WTC11 (cell line): ENCODE measurements at regions not wholly inside any gene's neighbourhood (a gene's known extent, or its start where the extent isn't known, plus 50 kb on each side); places are given as distances from the start of the nearest gene placed in this dataset.

Source experiments
- JUN ChIP-seq: sonication (generic); formaldehyde crosslinking; IDR thresholded peaks from 2 replicates; pipeline ENCODE4 v1.8.0; 2023; ENCODE audit warnings: mild to moderate bottlenecking, missing genetic modification reagents
- NFATC4 ChIP-seq: fragments of 250-450 bp; sonication (Bioruptor Pico); IDR thresholded peaks from 2 replicates; pipeline ENCODE4 v1.9.0; 2021; ENCODE audit warnings: mild to moderate bottlenecking
- NFE2L1 ChIP-seq: sonication (generic); formaldehyde crosslinking; IDR thresholded peaks from 2 replicates; pipeline ENCODE4 v1.8.1; 2023; ENCODE audit warnings: missing genetic modification reagents
- SP1 ChIP-seq: sonication (generic); formaldehyde crosslinking; conservative IDR thresholded peaks from 2 replicates; pipeline ENCODE4 v1.8.1; 2022; ENCODE audit warnings: missing genetic modification reagents
- TF ChIP-seq, protein P1 (sequence below): sonication (generic); formaldehyde crosslinking; IDR thresholded peaks from 2 replicates; pipeline ENCODE4 v1.8.1; 2022; ENCODE audit warnings: missing genetic modification reagents, borderline replicate concordance
- TF ChIP-seq, protein P2 (sequence below): sonication (generic); formaldehyde crosslinking; IDR thresholded peaks from 2 replicates; pipeline ENCODE4 v1.8.1; 2023; ENCODE audit warnings: mild to moderate bottlenecking, missing genetic modification reagents, moderate library complexity
- TF ChIP-seq, protein P3 (sequence below): fragments of 200-600 bp; IDR thresholded peaks from 2 replicates; pipeline ENCODE4 v1.8.0; 2022; ENCODE audit warnings: antibody characterized with exemption
- TF ChIP-seq, protein P4 (sequence below): sonication (generic); formaldehyde crosslinking; conservative IDR thresholded peaks from 2 replicates; pipeline ENCODE4 v1.8.1; 2023; ENCODE audit warnings: mild to moderate bottlenecking, low read depth, missing genetic modification reagents, moderate library complexity
- TF ChIP-seq, protein P5 (sequence below): sonication (generic); formaldehyde crosslinking; IDR thresholded peaks from 2 replicates; pipeline ENCODE4 v1.8.1; 2022; ENCODE audit warnings: low read depth, mild to moderate bottlenecking, moderate library complexity, missing genetic modification reagents, borderline replicate concordance
- TF ChIP-seq, protein P6 (sequence below): sonication (generic); formaldehyde crosslinking; conservative IDR thresholded peaks from 2 replicates; pipeline ENCODE4 v1.8.1; 2022; ENCODE audit warnings: mild to moderate bottlenecking, missing genetic modification reagents
- TF ChIP-seq, protein P7 (sequence below): sonication (generic); formaldehyde crosslinking; IDR thresholded peaks from 2 replicates; pipeline ENCODE4 v1.8.1; 2023; ENCODE audit warnings: mild to moderate bottlenecking, missing genetic modification reagents

DNA sequence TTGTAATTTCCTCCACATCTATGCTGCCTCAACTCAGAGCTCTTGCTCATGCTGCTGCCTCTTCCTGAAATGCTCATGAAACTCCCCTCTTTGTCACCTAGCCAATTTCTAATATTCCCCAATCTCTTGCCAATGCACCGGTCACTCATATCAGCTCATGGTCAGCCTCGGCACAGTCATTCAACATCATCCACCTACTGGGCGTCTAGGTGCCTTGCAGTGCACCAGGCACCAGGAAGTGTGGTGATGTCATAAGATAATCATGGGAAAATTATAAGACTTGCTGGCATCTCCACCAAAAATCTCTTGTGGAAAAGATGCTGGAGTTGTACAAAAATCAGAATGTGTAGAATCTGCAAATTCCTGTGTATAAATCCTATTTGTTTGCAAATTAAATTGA is 52.6 kb upstream of the RAB27B start:
- TF ChIP-seq NFATC4 = no peak
- TF ChIP-seq SP1 (CRISPR knock-in tag) = no peak
- TF ChIP-seq, protein P1, sequence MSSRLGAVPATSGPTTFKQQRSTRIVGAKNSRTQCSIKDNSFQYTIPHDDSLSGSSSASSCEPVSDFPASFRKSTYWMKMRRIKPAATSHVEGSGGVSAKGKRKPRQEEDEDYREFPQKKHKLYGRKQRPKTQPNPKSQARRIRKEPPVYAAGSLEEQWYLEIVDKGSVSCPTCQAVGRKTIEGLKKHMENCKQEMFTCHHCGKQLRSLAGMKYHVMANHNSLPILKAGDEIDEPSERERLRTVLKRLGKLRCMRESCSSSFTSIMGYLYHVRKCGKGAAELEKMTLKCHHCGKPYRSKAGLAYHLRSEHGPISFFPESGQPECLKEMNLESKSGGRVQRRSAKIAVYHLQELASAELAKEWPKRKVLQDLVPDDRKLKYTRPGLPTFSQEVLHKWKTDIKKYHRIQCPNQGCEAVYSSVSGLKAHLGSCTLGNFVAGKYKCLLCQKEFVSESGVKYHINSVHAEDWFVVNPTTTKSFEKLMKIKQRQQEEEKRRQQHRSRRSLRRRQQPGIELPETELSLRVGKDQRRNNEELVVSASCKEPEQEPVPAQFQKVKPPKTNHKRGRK (CRISPR knock-in tag) = no peak
- TF ChIP-seq, protein P2, sequence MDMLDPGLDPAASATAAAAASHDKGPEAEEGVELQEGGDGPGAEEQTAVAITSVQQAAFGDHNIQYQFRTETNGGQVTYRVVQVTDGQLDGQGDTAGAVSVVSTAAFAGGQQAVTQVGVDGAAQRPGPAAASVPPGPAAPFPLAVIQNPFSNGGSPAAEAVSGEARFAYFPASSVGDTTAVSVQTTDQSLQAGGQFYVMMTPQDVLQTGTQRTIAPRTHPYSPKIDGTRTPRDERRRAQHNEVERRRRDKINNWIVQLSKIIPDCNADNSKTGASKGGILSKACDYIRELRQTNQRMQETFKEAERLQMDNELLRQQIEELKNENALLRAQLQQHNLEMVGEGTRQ = no peak
- TF ChIP-seq, protein P3, sequence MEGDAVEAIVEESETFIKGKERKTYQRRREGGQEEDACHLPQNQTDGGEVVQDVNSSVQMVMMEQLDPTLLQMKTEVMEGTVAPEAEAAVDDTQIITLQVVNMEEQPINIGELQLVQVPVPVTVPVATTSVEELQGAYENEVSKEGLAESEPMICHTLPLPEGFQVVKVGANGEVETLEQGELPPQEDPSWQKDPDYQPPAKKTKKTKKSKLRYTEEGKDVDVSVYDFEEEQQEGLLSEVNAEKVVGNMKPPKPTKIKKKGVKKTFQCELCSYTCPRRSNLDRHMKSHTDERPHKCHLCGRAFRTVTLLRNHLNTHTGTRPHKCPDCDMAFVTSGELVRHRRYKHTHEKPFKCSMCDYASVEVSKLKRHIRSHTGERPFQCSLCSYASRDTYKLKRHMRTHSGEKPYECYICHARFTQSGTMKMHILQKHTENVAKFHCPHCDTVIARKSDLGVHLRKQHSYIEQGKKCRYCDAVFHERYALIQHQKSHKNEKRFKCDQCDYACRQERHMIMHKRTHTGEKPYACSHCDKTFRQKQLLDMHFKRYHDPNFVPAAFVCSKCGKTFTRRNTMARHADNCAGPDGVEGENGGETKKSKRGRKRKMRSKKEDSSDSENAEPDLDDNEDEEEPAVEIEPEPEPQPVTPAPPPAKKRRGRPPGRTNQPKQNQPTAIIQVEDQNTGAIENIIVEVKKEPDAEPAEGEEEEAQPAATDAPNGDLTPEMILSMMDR = no peak
- no peak for TF ChIP-seq NFE2L1
- TF ChIP-seq, protein P4, sequence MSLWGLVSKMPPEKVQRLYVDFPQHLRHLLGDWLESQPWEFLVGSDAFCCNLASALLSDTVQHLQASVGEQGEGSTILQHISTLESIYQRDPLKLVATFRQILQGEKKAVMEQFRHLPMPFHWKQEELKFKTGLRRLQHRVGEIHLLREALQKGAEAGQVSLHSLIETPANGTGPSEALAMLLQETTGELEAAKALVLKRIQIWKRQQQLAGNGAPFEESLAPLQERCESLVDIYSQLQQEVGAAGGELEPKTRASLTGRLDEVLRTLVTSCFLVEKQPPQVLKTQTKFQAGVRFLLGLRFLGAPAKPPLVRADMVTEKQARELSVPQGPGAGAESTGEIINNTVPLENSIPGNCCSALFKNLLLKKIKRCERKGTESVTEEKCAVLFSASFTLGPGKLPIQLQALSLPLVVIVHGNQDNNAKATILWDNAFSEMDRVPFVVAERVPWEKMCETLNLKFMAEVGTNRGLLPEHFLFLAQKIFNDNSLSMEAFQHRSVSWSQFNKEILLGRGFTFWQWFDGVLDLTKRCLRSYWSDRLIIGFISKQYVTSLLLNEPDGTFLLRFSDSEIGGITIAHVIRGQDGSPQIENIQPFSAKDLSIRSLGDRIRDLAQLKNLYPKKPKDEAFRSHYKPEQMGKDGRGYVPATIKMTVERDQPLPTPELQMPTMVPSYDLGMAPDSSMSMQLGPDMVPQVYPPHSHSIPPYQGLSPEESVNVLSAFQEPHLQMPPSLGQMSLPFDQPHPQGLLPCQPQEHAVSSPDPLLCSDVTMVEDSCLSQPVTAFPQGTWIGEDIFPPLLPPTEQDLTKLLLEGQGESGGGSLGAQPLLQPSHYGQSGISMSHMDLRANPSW (CRISPR knock-in tag) = no peak
- no peak for TF ChIP-seq JUN (CRISPR knock-in tag)
- TF ChIP-seq, protein P5, sequence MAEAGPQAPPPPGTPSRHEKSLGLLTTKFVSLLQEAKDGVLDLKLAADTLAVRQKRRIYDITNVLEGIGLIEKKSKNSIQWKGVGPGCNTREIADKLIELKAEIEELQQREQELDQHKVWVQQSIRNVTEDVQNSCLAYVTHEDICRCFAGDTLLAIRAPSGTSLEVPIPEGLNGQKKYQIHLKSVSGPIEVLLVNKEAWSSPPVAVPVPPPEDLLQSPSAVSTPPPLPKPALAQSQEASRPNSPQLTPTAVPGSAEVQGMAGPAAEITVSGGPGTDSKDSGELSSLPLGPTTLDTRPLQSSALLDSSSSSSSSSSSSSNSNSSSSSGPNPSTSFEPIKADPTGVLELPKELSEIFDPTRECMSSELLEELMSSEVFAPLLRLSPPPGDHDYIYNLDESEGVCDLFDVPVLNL (CRISPR knock-in tag) = no peak
- TF ChIP-seq, protein P6, sequence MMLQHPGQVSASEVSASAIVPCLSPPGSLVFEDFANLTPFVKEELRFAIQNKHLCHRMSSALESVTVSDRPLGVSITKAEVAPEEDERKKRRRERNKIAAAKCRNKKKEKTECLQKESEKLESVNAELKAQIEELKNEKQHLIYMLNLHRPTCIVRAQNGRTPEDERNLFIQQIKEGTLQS = no peak
- TF ChIP-seq, protein P7, sequence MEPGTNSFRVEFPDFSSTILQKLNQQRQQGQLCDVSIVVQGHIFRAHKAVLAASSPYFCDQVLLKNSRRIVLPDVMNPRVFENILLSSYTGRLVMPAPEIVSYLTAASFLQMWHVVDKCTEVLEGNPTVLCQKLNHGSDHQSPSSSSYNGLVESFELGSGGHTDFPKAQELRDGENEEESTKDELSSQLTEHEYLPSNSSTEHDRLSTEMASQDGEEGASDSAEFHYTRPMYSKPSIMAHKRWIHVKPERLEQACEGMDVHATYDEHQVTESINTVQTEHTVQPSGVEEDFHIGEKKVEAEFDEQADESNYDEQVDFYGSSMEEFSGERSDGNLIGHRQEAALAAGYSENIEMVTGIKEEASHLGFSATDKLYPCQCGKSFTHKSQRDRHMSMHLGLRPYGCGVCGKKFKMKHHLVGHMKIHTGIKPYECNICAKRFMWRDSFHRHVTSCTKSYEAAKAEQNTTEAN = no peak
